GM19023 (cell line): ENCODE measurements at regions not wholly inside any gene's neighbourhood (a gene's known extent, or its start where the extent isn't known, plus 50 kb on each side); places are given as distances from the start of the nearest gene placed in this dataset.

Source experiments
- ATAC-seq: cut with Tn5 transposase; IDR thresholded peaks from one replicate; pipeline ENCODE4 v1.9.1; 2021; ENCODE audit warnings: mild to moderate bottlenecking, moderate library complexity; ENCODE audit not compliant: unreplicated experiment

DNA sequence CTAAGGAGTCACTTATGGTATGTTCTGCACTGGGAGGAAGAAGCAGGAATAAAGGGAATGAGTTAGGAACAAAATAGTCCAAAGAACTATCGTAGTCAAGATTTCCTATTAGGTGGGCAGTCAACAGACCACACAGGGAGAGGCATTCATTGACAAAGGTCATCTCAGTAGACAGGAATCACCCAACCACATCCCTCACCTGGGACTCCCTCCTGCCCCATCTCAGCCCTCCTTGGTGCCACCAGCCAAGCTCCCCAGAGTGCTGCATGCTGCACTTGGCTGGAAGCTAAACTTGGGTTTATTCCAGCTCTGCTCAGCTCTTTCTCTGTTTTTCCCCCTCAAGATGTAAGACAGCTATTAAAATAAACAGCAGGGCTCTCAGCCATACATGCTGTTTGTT is 72.3 kb upstream of the CTNNB1 start:
- ATAC-seq = no peak

DNA sequence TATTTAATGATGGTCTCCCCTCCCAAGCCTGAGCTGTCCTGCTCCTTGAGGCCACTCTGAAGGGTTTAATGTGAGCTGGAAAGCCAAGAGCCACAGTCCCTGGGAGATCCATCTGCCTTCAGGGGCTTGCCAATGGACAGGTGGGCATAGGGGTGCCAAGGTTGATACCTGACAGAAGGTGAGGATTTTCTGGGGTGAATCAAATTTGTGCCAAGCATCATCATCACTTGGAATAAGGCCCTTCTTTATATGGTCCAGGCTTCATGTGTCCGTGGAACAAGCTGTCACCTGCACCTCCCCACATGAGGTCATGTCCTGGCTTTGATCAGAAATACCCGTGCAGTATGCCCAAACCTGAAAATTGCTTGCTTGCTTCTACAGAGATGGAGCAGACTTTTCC is 71.9 kb upstream of the CTNNB1 start:
- no peak for ATAC-seq

DNA sequence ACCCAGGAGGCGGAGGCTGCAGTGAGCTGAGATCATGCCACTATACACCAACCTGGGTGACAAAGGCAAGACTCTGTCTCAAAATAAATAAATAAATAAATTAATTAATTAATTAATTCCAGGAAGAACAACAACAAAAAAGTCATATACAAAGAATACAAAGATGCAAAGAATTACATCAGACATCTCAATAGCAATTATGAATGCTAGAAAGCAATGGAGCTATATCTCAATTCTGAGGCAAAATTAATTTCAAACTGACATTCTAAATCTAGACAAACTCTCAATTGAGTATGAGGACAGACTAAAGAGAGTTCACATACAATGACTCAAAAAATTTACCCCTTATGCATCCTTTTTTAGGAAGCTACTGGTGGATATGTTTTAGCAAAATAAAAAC is 69.6 kb upstream of the CTNNB1 start:
- no peak for ATAC-seq

DNA sequence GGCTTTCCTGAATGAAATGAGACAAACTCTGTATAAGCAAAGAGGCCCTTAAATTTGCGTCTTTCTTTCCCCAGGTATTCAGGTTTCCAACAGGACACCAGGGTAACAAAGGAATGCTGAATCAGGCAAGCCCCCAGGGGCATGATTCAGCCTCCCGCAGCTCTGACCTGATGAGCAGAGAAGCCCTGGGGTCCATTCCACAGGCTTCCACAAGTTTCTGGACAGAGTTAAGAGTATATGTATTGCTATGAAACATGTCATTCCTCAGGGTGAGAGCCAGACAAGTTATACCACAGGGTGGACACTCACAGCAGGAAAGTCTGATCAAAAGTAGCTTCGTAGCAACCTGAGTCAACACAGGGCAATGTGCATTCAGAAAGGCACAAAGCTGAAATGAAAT is 68.1 kb upstream of the CTNNB1 start:
- ATAC-seq = no peak

DNA sequence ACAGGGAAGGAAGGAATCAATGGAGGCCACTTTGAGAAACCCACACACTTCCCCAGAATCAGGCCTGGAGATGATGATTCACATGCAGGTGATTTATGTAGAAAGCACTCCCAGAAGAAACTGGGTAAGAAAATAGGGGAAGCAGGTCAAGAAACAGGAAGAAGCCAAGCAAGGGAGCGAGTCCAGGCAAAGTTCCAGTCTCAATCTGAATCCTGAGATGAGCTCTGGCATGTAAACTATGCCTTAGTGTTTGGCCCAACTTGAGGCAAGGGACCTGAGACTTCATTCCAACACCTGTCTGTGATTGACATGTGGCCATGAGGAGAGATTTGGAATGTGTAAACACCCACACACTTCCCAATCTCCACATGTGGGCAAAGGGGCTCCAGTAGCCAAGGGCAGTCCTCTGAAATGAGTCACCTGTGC is 61.6 kb upstream of the CTNNB1 start:
- no peak for ATAC-seq

DNA sequence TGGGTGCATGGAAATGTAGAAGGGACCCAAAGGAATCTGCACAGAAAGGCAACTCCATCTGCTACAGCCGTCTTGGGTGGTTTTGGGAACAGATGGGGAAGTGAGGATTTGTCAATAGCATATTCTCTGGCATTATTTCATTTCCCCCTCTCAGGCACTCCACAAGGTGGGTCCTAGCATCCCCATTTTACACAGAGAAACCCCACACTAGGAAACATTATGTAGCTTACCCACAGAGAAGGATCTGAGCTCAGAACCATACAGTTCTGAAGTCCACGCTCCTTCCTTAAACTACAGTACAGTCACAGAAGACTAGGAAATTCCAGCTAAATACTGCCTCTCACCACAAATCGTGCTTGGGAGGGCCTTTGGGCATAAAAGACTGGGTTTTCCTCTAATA is 61.2 kb upstream of the CTNNB1 start:
- no peak for ATAC-seq

DNA sequence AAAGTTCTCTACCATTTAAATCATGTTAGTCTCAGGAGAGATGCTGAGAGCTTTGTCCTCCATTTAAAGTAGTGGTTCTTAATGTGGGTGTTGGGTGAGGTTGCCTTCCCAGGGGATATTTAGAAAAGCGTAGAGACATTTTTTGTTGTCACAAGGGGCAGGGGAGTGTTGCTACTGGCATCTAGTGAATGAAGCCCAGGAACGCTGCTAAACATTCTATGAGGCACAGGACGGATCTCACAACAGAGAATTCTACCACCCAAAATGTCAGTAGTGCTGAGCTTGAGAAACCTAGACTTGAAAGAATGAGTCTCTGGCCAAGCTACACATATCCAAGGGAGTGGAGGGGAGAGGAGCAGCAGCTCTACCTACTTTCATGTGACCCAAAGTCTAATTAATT is 60.7 kb upstream of the CTNNB1 start:
- no peak for ATAC-seq

DNA sequence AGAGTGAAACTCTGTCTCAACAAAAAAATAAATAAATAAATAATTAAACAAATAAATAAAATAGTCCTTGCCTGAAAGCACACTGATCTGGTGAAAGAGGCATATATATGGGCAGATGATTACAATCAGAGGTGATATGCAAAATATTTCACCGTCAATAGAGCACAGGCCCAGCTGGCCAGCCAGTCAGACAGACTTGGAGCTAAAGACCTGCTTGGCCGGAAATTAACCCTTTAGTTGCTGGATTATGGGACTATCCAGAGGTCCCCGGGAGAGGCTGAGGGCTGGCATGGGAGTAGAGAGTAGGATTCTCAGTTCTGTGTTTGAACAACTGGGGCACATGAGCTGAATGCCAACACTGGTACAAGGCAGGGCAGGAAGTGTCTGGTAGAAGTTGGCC is 59.1 kb upstream of the CTNNB1 start:
- no peak for ATAC-seq

DNA sequence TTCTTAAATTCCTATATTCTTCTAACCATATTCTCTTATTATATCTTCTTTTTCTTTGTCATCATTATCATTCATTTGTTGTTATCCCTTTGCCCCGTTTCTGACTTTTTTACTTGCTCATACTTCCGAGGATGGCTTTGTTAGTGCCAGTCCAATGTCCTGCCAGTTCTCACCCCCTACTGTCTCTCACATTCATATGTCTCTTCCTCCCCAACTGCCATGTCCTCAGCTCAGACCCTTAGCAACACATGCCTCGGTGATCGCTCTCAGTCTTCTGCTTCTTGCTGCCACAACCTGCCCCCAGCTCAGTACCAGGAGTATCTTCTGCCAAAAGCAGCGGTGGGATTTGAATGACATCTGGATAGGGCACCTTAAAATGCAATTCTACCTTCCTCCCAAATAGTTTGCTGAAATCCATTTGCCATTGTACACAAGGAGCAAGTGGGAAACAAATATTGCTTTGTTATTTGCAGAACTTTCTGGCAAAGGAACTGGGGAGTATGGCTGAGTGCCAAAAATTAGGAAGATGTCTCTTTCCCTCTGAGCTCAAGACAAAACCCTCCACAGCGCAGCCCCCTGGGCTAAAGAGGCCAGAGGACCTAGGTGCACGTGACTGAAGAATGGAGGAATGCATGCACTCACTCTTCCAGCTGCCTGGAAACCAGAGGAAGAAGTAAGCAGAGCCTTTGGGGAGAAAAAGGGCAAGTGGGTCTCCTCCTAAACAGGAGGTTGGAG is 57.7 kb upstream of the CTNNB1 start:
- ATAC-seq = no peak

DNA sequence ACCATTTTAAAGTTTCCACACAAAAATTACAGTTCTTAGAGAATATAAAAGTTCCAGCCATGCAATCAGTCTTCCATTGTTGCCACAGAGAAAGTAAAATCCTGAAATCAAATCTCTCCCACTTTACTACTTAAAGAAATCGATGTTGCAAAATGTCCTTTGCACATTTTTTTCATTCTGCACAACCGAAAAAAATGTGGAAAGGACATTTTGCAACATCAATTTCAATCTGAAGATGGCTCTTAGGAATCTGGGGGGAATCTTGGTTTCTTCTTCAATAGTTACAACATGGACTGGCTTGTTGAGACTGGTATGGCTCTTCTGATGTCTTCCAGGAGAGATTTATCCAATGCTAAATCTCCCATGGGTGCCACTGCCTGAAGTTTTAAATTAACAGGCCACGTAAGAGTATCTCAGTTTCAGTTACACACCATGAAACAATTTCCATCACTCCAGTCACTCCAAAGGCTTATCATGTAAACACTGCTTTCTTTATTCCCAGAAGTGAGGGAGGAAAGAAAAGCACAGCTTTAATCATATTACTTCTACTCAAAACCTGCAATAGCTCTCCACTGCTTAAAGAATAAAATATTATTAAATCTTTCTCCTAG is 55.8 kb upstream of the CTNNB1 start:
- ATAC-seq = no peak

DNA sequence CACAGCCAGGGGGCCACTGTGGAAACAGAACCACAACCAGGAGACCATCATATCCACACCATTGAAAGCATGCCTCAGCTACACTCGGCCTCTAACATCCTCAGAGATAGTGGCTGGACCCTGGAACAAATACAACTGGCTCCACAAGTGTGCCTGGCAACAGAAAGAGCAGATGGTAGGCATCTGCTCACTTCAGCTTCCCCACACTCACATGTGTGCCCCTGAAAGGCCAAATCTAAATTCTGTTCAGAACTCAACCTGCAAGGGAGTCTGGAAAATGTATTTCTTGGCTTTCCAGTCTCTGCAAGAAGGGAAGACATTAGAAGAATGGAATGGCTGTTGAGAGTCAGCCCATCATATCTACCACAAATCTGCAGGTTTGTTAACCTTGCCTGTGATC is 54.7 kb upstream of the CTNNB1 start:
- ATAC-seq = no peak

DNA sequence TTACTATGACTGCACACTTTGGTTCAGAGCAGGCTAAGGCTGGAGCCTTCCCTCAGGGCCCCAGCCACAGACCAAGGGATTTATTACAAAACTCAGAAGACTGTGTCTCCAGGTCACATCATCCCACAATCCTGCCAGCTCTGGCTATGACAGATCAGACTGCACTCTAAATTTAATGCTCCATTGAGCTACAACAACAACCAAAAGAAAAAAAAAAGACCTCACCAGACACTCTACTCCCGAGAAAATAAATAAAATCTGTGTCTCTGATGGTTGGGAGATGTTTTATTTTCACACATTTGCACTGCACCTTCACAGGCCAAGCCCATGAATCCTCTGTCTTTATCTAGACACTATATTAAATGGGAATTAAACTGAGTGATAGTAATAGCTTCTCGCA is 50.8 kb upstream of the CTNNB1 start:
- no peak for ATAC-seq

DNA sequence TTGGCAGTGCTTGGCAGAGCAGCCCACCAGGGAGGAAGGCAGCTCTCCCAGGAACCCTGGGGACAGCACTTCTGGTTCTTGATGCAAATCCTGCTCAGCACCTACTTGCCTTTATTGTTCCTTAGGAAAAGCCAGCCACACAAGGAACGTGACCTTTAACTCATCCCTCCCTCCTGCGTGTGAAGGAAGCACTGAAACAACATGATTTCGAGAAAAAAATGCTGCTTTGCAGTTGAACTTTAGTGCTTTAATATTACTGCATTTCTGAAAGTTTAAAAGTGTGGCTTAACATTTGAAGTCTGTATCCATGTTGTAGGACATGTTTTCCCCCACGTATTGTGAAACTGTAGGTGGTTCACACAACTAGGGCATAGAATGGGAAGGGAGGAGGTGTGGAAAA is 50.4 kb upstream of the CTNNB1 start:
- ATAC-seq = no peak
